GM13976 (cell line): ENCODE measurements at regions not wholly inside any gene's neighbourhood (a gene's known extent, or its start where the extent isn't known, plus 50 kb on each side); places are given as distances from the start of the nearest gene placed in this dataset.

Experiments used
- DNase-seq: peaks from one replicate; pipeline ENCODE4 v3.0.0; 2012; ENCODE audit warnings: low spot score
- in situ Hi-C: fragments of 300-500 bp; cut with MboI; formaldehyde crosslinking; loops from one replicate; pipeline ENCODE4 v1.12.0; 2022; ENCODE audit warnings: low sequenced_read_pairs, mixed read lengths, inconsistent platforms; ENCODE audit not compliant: unreplicated experiment
- TF ChIP-seq, protein P1 (sequence below): IDR thresholded peaks from 2 replicates; pipeline ENCODE4 v1.5.1; 2012; ENCODE audit warnings: borderline replicate concordance, mild to moderate bottlenecking; ENCODE audit not compliant: insufficient read depth; ENCODE audit errors: extremely low read depth, missing control alignments, control extremely low read depth

DNA sequence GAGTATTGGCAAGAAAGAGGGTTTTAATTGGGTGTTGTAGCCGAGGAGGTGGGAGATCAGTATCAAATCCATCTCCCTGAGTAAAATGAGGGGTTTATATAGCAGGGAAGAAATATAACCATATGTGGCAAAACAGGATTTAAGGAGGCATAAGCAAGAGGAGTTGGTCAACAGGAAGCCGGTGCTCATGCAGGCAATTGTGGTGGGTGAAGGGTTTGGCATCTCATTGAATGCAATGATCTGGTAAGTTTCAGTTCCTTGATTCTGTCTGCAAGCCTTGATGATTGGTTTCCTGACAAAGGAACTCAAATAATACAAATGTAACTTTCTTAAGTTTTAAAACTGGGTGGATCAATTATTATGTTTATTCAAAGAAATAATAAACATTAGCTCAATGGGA, 564.4 kb upstream of the LINC00305 start:
- TF ChIP-seq, protein P1, sequence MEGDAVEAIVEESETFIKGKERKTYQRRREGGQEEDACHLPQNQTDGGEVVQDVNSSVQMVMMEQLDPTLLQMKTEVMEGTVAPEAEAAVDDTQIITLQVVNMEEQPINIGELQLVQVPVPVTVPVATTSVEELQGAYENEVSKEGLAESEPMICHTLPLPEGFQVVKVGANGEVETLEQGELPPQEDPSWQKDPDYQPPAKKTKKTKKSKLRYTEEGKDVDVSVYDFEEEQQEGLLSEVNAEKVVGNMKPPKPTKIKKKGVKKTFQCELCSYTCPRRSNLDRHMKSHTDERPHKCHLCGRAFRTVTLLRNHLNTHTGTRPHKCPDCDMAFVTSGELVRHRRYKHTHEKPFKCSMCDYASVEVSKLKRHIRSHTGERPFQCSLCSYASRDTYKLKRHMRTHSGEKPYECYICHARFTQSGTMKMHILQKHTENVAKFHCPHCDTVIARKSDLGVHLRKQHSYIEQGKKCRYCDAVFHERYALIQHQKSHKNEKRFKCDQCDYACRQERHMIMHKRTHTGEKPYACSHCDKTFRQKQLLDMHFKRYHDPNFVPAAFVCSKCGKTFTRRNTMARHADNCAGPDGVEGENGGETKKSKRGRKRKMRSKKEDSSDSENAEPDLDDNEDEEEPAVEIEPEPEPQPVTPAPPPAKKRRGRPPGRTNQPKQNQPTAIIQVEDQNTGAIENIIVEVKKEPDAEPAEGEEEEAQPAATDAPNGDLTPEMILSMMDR = no peak
- in situ Hi-C loops = no loop called here
- DNase-seq = no peak

DNA sequence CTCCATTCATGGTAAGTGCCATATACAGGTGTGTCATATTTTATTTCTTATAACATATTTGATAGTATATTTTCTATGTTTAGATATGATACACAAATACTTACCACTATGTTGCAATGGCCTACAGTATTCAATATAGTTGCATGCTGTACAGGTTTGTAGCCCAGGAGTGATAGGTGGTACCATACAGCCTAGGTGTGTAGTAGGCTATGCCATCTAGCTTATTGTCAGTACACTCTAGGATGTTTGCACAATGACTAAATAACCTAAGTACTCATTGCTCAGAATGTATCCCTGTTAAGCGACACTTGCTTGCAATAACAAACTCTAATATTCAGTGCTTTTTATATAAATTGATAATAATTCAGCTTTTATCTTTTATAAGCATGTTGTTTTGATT, 563.1 kb upstream of the LINC00305 start:
- in situ Hi-C loops = no loop called here
- DNase-seq = no peak
- TF ChIP-seq, protein P1 = no peak

DNA sequence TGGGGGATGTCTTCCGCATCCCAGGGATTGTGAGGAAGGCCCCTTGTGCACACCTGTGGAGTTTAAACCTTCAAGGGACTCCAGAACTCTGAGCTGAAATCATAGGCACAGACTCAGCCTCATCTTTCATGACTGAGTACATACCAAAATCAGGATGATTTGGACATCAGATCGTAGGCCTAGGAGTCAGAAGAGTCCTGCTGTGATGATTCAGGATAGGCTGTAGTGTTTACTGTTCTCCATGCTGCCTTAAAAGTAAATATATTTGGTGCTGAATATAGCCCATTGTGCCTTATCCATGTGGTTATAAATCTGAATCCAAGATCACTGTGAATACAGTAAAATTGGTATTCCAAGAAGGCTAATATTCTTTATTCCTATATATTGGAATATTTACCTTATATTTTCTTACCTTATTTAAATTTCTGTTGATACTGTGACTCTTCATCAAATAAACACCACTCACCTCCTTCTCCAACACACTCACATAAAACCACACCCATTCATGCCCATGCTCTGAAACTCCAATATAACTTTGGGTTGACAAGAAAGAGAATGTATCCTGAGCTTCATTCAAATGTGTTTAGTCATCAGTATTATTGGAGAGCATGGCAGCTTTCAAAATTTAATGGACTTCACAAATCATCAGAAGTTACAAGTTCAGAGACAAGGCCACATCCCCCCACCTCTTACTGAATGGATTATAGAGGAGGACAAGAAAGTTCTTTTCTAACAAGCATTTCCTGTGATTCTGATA, 561.4 kb upstream of the LINC00305 start:
- in situ Hi-C loops = no loop called here
- TF ChIP-seq, protein P1 = no peak
- no peak for DNase-seq

DNA sequence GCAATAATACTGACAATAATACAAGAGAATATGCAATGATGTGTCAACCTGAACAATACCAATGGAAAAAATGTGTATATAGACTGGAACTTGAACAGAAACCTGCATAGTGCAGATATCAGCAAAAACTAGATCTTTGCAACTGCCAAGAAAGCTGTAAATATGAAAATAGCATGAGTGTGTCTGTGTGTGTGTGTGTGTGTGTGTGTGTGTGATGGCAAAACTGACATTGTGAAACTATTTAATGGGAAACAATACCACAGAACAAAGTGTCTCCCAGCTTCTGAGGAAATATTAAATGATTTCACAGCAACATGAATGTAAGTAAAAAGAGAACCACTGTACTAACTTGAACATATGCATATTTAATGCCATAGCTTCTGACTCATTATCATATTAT, 558.2 kb upstream of the LINC00305 start:
- in situ Hi-C loops = no loop called here
- TF ChIP-seq, protein P1 = no peak
- no peak for DNase-seq

DNA sequence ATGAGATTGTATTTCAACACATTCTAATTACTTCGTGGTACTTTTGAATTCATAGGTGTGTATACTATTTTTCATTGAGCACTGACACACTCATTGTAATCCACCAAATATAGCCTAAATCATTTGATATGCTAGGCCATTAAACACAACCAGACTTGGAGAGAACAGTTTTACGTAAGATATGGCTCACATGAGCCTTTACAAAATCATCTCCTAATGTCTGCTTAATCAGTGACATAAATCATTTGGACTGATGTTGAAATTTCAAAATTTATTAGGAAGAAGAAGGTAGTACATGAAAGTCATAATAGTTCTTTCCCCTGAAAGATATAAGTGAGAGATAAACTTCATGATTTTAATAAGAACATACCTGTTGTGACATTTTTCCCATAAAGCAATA, 550.2 kb upstream of the LINC00305 start:
- TF ChIP-seq, protein P1 = no peak
- no peak for DNase-seq
- in situ Hi-C loops = no loop called here

DNA sequence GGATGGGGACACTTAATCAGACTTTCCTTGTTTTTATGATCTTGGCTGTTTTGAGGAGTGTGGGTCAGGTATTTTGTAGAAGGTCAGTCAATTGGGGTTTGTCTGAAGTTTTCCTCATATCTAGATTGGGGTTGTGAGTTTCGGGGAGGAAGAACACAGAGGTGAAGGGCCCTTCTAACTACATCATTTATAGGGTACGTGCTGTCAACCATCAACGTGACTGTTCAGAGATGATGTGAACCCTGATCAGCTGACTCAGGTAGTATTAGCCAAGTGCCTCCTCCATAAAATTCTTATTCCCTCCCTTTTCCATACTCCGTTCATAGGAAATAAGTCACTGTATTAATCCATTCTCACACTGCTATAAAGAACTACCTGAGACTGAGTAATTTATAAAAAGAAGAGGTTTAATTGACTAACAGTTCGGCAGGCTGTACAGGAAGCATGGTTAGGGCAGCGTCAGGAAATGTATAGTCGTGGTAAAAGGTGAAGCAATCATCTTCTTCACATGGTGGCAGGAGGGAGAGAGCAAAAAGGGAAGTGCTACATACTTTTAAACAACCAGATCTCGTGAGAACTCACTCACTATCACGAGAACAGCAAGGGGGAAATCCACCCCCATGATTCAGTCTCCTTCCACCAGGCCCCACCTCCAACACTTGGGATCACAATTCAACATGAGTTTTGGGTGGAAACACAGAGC, 547.1 kb upstream of the LINC00305 start:
- in situ Hi-C loops = no loop called here
- TF ChIP-seq, protein P1 = no peak
- no peak for DNase-seq
